ENCODE measurements at regions not wholly inside any gene's neighbourhood (a gene's known extent, or its start where the extent isn't known, plus 50 kb on each side); places are given as distances from the start of the nearest gene placed in this dataset.

GRCh38 chr22:27431896-27432295 lies 369.7 kb downstream of the MN1 start:
- no peak for TF ChIP-seq TOX (CRISPR knock-in tag; IDR thresholded peaks at IDR 0.05; ENCODE audit: borderline replicate concordance)
- no peak for TF ChIP-seq PATZ1 (CRISPR knock-in tag; IDR thresholded peaks at IDR 0.05; ENCODE audit: borderline replicate concordance)
- no peak for TF ChIP-seq POU6F1 (CRISPR knock-in tag; IDR thresholded peaks at IDR 0.05; ENCODE audit: borderline replicate concordance, low read depth)
- no peak for TF ChIP-seq ZC3H10 (CRISPR knock-in tag; IDR thresholded peaks at IDR 0.05)
- no peak for TF ChIP-seq ARNTL (CRISPR knock-in tag; IDR thresholded peaks at IDR 0.05; ENCODE audit: borderline replicate concordance, low read depth)
- no peak for ATAC-seq

GRCh38 chr22:27433099-27433498 lies 368.5 kb downstream of the MN1 start:
- TF ChIP-seq ZNF8 (CRISPR knock-in tag; IDR thresholded peaks at IDR 0.05): no peak
- TF ChIP-seq POU6F1 (CRISPR knock-in tag; IDR thresholded peaks at IDR 0.05; ENCODE audit: borderline replicate concordance, low read depth): no peak
- TF ChIP-seq ZC3H10 (CRISPR knock-in tag; IDR thresholded peaks at IDR 0.05): no peak
- TF ChIP-seq GLIS3 (CRISPR knock-in tag; IDR thresholded peaks at IDR 0.05): no peak
- TF ChIP-seq CSDC2 (CRISPR knock-in tag; IDR thresholded peaks at IDR 0.05): no peak
- ATAC-seq: no peak

GRCh38 chr22:27433585-27434190 lies 367.9 kb downstream of the MN1 start:
- TF ChIP-seq CREB5 (CRISPR knock-in tag; IDR thresholded peaks at IDR 0.05; ENCODE audit: low read depth) (no peak), ZFP3 (CRISPR knock-in tag; IDR thresholded peaks at IDR 0.05) (no peak), RARB (CRISPR knock-in tag; IDR thresholded peaks at IDR 0.05) (no peak), PATZ1 (CRISPR knock-in tag; IDR thresholded peaks at IDR 0.05; ENCODE audit: borderline replicate concordance) (no peak), ZFP30 (CRISPR knock-in tag; IDR thresholded peaks at IDR 0.05) (no peak), BACH2 (CRISPR knock-in tag; IDR thresholded peaks at IDR 0.05; ENCODE audit: borderline replicate concordance) (no peak), TCF4 (CRISPR knock-in tag; IDR thresholded peaks at IDR 0.05; ENCODE audit: borderline replicate concordance) (no peak), TOX (CRISPR knock-in tag; IDR thresholded peaks at IDR 0.05; ENCODE audit: borderline replicate concordance) (no peak), CSRNP3 (CRISPR knock-in tag; IDR thresholded peaks at IDR 0.05) (no peak), ZC3H10 (CRISPR knock-in tag; IDR thresholded peaks at IDR 0.05) (no peak), SNAI2 (CRISPR knock-in tag; IDR thresholded peaks at IDR 0.05) (no peak), ESRRG (CRISPR knock-in tag; IDR thresholded peaks at IDR 0.05) (no peak), ISL1 (CRISPR knock-in tag; IDR thresholded peaks at IDR 0.05) (no peak), TSHZ2 (CRISPR knock-in tag; IDR thresholded peaks at IDR 0.05) (no peak), CSDC2 (CRISPR knock-in tag; IDR thresholded peaks at IDR 0.05) (no peak), OSR1 (CRISPR knock-in tag; IDR thresholded peaks at IDR 0.05) (no peak), ZNF70 (CRISPR knock-in tag; IDR thresholded peaks at IDR 0.05) (no peak), ARNTL (CRISPR knock-in tag; IDR thresholded peaks at IDR 0.05; ENCODE audit: borderline replicate concordance, low read depth) (no peak), POU6F1 (CRISPR knock-in tag; IDR thresholded peaks at IDR 0.05; ENCODE audit: borderline replicate concordance, low read depth) (no peak)
- ATAC-seq: no peak
